Esophagus squamous epithelium (tissue), 5 donors: ENCODE measurements at regions not wholly inside any gene's neighbourhood (a gene's known extent, or its start where the extent isn't known, plus 50 kb on each side); places are given as distances from the start of the nearest gene placed in this dataset.

Source experiments
- DNase-seq: peaks from one replicate; lab custom pipeline; 2025; lab: John Stamatoyannopoulos, UW
- H3K27ac ChIP-seq, 4 donors: fragments of 200-600 bp; sonication (generic); one replicate each; pipeline ENCODE4 v1.5.1; 2016 to 2019; ENCODE audit warnings: mild to moderate bottlenecking in 1 of 4
- H3K27me3 ChIP-seq, 4 donors: fragments of 200-600 bp; sonication (generic); 1 replicate in 3 of 4; 2 replicates in 1 of 4; pipeline versions ENCODE4 v1.5.1 to v1.6.0; 2017 to 2021; ENCODE audit warnings: antibody characterized with exemption in 1 of 4
- H3K36me3 ChIP-seq, 3 donors: fragments of 200-600 bp; sonication (generic); one replicate each; pipeline ENCODE4 v1.5.1; 2016 to 2019
- H3K4me1 ChIP-seq, 3 donors: fragments of 200-600 bp; sonication (generic); one replicate each; pipeline ENCODE4 v1.5.1; 2017 to 2019
- H3K4me3 ChIP-seq, 4 donors: fragments of 200-600 bp; sonication (generic); 1 replicate in 3 of 4; 2 replicates in 1 of 4; pipeline ENCODE4 v1.5.1; 2016 to 2019; ENCODE audit warnings: mild to moderate bottlenecking in 2 of 4, moderate library complexity in 1 of 4
- H3K9me3 ChIP-seq, 3 donors: fragments of 200-600 bp; sonication (generic); one replicate each; pipeline ENCODE4 v1.5.1; 2016 to 2019
- POLR2A ChIP-seq, 4 donors: fragments of 450-650 bp; IDR thresholded peaks; one replicate each; pipeline ENCODE4 v1.6.1; 2017; ENCODE audit warnings: antibody characterized with exemption in 4 of 4, mild to moderate bottlenecking in 4 of 4, moderate library complexity in 3 of 4
- WGBS, 2 donors: methylation state at CpG; one replicate each; pipeline ENCODE4 v1.1.5; 2018; 5-methylcytosine and 5-hydroxymethylcytosine counted together
- intact Hi-C: fragments of 100-400 bp; cut with DNase I; formaldehyde crosslinking; loops from one replicate; pipeline ENCODE4 v1.15.0; 2022
- TF ChIP-seq, protein P1 (sequence below), 6 experiments: fragments of 450-650 bp in 4 of 6; fragments of 200-600 bp in 2 of 6; sonication (generic) in 2 of 6; IDR thresholded peaks; one replicate each; pipeline ENCODE4 v1.5.1; 2016 to 2019; ENCODE audit warnings: antibody characterized with exemption in 6 of 6, mild to moderate bottlenecking in 4 of 6, moderate library complexity in 4 of 6
- donor health status: DM: yes; HTN: yes; CAD: no.

DNA sequence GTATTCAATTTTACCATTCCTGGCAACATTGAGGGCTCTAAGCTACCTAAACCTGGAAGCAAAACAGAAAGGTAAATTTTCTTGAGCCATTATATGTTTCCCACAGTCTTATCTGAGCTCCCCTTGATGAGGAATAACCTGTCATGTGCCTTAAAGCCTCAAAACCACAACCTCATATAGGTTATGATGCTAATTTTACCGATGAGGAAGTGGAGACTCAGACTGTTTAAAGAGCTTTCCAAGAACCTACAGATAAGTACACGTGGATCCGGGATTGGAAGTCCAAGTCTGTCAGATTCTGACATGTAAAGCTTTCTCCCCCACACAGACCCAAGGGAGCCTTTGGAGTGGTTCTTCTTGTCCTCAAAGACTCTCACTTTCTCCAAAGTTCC lies 140.5 kb downstream of the SEMA6D start:
- 50 to 59% methylated on average over 3 of the region's 3 CpGs for WGBS, 2 donors
- intact Hi-C loops, result no loop called here

DNA sequence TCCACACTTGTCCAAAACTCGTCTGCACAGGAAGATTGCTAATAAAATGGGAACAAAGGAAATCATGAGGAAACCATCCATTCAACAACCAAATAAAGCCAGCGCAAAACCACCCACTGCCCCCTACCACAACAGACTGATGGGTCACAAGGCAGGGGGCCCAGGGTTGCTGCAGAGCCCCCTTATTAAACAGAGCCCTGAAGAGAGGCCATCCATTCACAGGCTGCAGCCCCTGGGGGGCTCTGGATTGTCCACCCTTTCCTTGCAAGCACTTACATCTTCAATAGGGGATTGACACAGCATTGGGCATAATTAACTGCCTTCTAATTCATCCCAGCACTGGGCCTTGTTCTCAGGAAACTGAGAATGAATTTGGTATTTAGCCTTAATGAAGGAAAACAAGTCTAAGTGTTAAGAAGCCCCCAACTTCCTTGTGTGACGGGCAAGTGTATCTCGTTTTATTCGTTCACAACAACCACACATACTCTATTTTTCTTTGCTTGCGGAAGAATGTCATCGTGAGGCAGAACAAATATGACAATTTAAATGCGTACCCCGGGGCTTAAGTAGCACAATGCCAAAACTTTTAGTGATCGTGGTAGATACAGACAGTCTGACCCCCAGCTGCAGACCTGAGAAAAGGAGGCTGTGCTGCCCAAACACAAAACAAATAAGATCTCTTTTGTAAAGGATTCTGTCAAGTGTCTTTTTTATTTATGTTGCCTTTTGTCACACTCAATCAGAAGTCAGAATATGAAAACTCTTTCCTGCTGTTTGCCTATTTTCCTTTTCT lies 144.0 kb downstream of the SEMA6D start:
- no peak overlapping the region for H3K27ac ChIP-seq
- peaks cover 0 to 3% (median 0%) of the 10 kb centered on the region in 3 donors for H3K9me3 ChIP-seq
- H3K4me1 ChIP-seq, result no peaks in the 10 kb centered on the region
- WGBS, 2 donors, result 82 to 84% methylated on average over 10 of the region's 10 CpGs
- H3K36me3 ChIP-seq, result no peaks in the 10 kb centered on the region
- intact Hi-C loops, result no loop called here
- no peak for DNase-seq
- H3K4me3 ChIP-seq, result no peak overlapping the region
- peaks cover 0 to 5% (median 0%) of the 10 kb centered on the region in 4 donors for H3K27me3 ChIP-seq
- TF ChIP-seq, protein P1, sequence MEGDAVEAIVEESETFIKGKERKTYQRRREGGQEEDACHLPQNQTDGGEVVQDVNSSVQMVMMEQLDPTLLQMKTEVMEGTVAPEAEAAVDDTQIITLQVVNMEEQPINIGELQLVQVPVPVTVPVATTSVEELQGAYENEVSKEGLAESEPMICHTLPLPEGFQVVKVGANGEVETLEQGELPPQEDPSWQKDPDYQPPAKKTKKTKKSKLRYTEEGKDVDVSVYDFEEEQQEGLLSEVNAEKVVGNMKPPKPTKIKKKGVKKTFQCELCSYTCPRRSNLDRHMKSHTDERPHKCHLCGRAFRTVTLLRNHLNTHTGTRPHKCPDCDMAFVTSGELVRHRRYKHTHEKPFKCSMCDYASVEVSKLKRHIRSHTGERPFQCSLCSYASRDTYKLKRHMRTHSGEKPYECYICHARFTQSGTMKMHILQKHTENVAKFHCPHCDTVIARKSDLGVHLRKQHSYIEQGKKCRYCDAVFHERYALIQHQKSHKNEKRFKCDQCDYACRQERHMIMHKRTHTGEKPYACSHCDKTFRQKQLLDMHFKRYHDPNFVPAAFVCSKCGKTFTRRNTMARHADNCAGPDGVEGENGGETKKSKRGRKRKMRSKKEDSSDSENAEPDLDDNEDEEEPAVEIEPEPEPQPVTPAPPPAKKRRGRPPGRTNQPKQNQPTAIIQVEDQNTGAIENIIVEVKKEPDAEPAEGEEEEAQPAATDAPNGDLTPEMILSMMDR (IDR thresholded peaks at IDR 0.05), result no peak
- no peak for TF ChIP-seq POLR2A (IDR thresholded peaks at IDR 0.05)

More for the DNA sequence above, 140.5 kb downstream of the SEMA6D start:
- TF ChIP-seq, protein P1 (IDR thresholded peaks at IDR 0.05), result no peak
- no peak for TF ChIP-seq POLR2A (IDR thresholded peaks at IDR 0.05)
- DNase-seq, result no peak
- no peak overlapping the region for H3K4me3 ChIP-seq
- H3K36me3 ChIP-seq, result no peaks in the 10 kb centered on the region
- no peak overlapping the region for H3K27ac ChIP-seq
- H3K27me3 ChIP-seq, result peaks cover 0 to 5% (median 0%) of the 10 kb centered on the region in 4 donors
- no peaks in the 10 kb centered on the region for H3K4me1 ChIP-seq
- H3K9me3 ChIP-seq, result no peaks in the 10 kb centered on the region

DNA sequence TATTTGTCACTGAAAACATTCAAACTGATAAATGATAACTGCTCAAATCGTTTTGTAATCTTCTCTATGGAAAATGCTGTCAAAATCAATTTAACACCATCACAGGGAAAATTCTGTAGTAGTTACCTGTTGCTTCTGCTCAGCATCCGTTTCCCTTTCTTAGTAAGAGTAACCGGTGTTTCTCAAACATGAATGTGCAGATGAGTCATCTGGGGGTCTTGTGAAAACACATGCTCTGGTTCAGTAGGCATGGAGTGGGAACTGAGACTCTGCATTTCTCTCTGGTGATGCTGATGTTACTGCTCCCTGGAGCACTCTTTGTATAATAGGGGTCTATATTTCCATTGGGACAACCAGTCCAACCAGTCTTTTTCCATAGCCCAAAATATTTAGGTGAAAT lies 145.1 kb downstream of the SEMA6D start:
- H3K36me3 ChIP-seq, result no peaks in the 10 kb centered on the region
- peaks cover 0 to 3% (median 0%) of the 10 kb centered on the region in 3 donors for H3K9me3 ChIP-seq
- peaks cover 0 to 5% (median 0%) of the 10 kb centered on the region in 4 donors for H3K27me3 ChIP-seq
- intact Hi-C loops, result no loop called here
- no peaks in the 10 kb centered on the region for H3K4me1 ChIP-seq
- TF ChIP-seq, protein P1 (IDR thresholded peaks at IDR 0.05), result no peak
- no peak for TF ChIP-seq POLR2A (IDR thresholded peaks at IDR 0.05)
- no peak overlapping the region for H3K4me3 ChIP-seq
- WGBS, 2 donors, result 57 to 71% methylated on average over 2 to 3 of the region's 3 CpGs
- DNase-seq, result no peak
- no peak overlapping the region for H3K27ac ChIP-seq

DNA sequence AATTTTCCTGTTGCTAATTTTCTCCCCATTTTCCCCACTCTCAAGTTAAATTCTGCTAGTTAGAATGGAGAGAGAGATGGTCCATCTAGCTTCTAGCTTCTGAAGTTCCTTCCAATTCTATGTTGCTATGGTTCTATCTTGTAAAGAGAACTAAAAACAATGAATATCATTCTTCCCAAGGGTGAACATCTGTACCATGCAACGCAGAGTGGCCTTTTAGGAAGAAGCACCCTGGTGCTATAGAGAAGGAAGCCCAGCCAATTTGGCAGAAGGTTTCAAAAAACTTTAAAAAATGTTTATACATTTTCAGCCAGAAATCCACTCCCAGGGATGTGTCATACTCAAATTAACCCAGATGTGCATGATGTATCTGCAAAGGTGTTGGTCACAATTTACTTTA lies 149.1 kb downstream of the SEMA6D start:
- 87 to 100% methylated on average over 1 of the region's 1 CpG for WGBS, 2 donors
- no peak for TF ChIP-seq POLR2A (IDR thresholded peaks at IDR 0.05)
- TF ChIP-seq, protein P1 (IDR thresholded peaks at IDR 0.05), result no peak
- H3K9me3 ChIP-seq, result peaks cover 0 to 3% (median 0%) of the 10 kb centered on the region in 3 donors

DNA sequence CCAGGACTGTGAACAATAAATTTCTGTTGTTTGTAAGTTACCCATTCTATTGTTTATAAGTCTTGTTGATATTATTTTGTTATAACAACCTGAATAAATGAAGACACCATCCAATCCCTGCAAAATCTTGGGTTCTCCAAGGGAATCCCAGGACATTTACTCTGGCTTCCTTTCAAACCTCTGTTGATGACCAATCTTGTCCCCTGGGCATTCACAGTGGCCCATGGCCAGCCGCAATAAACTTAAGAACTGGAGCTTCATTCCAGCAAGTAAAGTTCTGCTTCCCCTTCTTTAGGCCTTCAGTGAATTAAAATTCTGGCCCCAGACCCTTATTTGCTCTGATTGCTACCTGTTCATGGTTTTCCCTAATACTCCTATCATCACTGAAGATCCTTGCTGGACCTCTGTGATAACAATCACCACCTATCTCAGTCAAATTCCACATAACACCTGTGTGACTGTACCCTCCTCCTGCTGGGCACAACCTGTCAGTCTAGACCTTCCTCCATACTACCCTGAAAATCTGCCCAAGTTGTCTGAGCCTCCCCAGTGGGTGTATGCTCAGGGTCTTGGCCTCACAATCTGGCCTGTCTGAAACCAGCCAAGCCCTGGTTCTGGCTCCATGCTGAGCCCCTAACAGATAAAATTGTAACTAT lies 153.1 kb downstream of the SEMA6D start:
- TF ChIP-seq, protein P1 (IDR thresholded peaks at IDR 0.05), result no peak
- no peak for TF ChIP-seq POLR2A (IDR thresholded peaks at IDR 0.05)
- intact Hi-C loops, result no loop called here

More for the DNA sequence above, 149.1 kb downstream of the SEMA6D start:
- Histone ChIP-seq H3K27ac (no peak overlapping the region), H3K36me3 (no peaks in the 10 kb centered on the region), H3K4me1 (no peaks in the 10 kb centered on the region), H3K4me3 (no peak overlapping the region), H3K27me3 (no peaks in the 10 kb centered on the region)
- DNase-seq, result no peak
- intact Hi-C loops, result no loop called here

More for the DNA sequence above, 153.1 kb downstream of the SEMA6D start:
- Histone ChIP-seq H3K9me3 (peaks cover 0 to 2% (median 0%) of the 10 kb centered on the region in 3 donors), H3K4me3 (no peak overlapping the region), H3K27me3 (no peaks in the 10 kb centered on the region), H3K27ac (peak overlapping the region in 1 of 4 donors; percentile 49), H3K4me1 (no peaks in the 10 kb centered on the region), H3K36me3 (no peaks in the 10 kb centered on the region)
- no peak for DNase-seq
- 93 to 100% methylated on average over 1 of the region's 1 CpG for WGBS, 2 donors
